NCI-H146 (cell line): ENCODE measurements at regions not wholly inside any gene's neighbourhood (a gene's known extent, or its start where the extent isn't known, plus 50 kb on each side); places are given as distances from the start of the nearest gene placed in this dataset.
A peak's percentile ranks its signal among the peaks of the same experiment; 100 is the strongest.
"Not testable (repeated sequence)": the region's sequence is repeated elsewhere in the genome, so short reads cannot be mapped to it uniquely, and the experiment has no call there.

ENCODE experiments used
- DNase-seq: peaks from one replicate; lab custom pipeline; 2025; lab: John Stamatoyannopoulos, UW

- no peak for DNase-seq
These were observed 157.5 kb upstream of the CDH4 start for GRCh38 chr20:61094581-61094980.

- DNase-seq = no peak
These were observed 155.6 kb upstream of the CDH4 start for GRCh38 chr20:61096463-61096862.

- DNase-seq = no peak
These were observed 152.3 kb upstream of the CDH4 start for GRCh38 chr20:61099806-61100205.

GRCh38 chr20:61100489-61100888 lies 151.6 kb upstream of the CDH4 start:
- DNase-seq = no peak

- DNase-seq = not testable (repeated sequence)
These were observed 150.7 kb upstream of the CDH4 start for GRCh38 chr20:61101321-61101720.

- DNase-seq = no peak
These were observed 147.8 kb upstream of the CDH4 start for GRCh38 chr20:61104232-61104631.

- DNase-seq = no peak
These were observed 146.7 kb upstream of the CDH4 start for GRCh38 chr20:61105395-61105794.

GRCh38 chr20:61106438-61106837 lies 145.6 kb upstream of the CDH4 start:
- no peak for DNase-seq

GRCh38 chr20:61109221-61109805 lies 142.7 kb upstream of the CDH4 start:
- no peak for DNase-seq

GRCh38 chr20:61112515-61112914 lies 139.5 kb upstream of the CDH4 start:
- no peak for DNase-seq

- DNase-seq = no peak
These were observed 138.3 kb upstream of the CDH4 start for GRCh38 chr20:61113731-61114130.

GRCh38 chr20:61114493-61115175 lies 137.4 kb upstream of the CDH4 start:
- DNase-seq = no peak

GRCh38 chr20:61115364-61116065 lies 136.5 kb upstream of the CDH4 start:
- DNase-seq = no peak

- no peak for DNase-seq
These were observed 134.3 kb upstream of the CDH4 start for GRCh38 chr20:61117725-61118124.

- no peak for DNase-seq
These were observed 133.4 kb upstream of the CDH4 start for GRCh38 chr20:61118429-61119224.

- no peak for DNase-seq
These were observed 132.8 kb upstream of the CDH4 start for GRCh38 chr20:61119273-61119672.

GRCh38 chr20:61119794-61120410 lies 132.2 kb upstream of the CDH4 start:
- no peak for DNase-seq

- DNase-seq = peak; percentile 26
These were observed 131.2 kb upstream of the CDH4 start for GRCh38 chr20:61120595-61121515.

- no peak for DNase-seq
These were observed 130.4 kb upstream of the CDH4 start for GRCh38 chr20:61121661-61122060.

- no peak for DNase-seq
These were observed 128.8 kb upstream of the CDH4 start for GRCh38 chr20:61123286-61123685.

- no peak for DNase-seq
These were observed 128.2 kb upstream of the CDH4 start for GRCh38 chr20:61123751-61124368.
